ENCODE measurements at regions not wholly inside any gene's neighbourhood (a gene's known extent, or its start where the extent isn't known, plus 50 kb on each side); places are given as distances from the start of the nearest gene placed in this dataset.

GRCh38 chr11:71103266-71103665 is 149.1 kb downstream of the SHANK2 start:
- no peaks in the 10 kb centered on the region for H4K20me1 ChIP-seq (replicated peaks; ENCODE audit: control insufficient read depth, extremely low read depth, insufficient read depth, low read length)
- H3K4me3 ChIP-seq (replicated peaks in 1 of 3; ENCODE audit: insufficient read depth in 1 of 3, low read depth in 1 of 3, low read length in 3 of 3) = no peak overlapping the region
- DNase-seq (ENCODE audit: low read depth, low spot score) (no peak), FAIRE-seq (no peak)
- H2AFZ ChIP-seq (ENCODE audit: low read depth, low read length) = no peak overlapping the region
- TF ChIP-seq JUN (IDR thresholded peaks at IDR 0.05; ENCODE audit: borderline replicate concordance, insufficient read depth, insufficient read length, low read depth) (no peak), FOS (IDR thresholded peaks at IDR 0.05; ENCODE audit: borderline replicate concordance, insufficient read depth, low read length) (no peak), POLR2AphosphoS5 (IDR thresholded peaks at IDR 0.05; ENCODE audit: insufficient read depth, low read depth, low read length) (no peak), GATA2 (IDR thresholded peaks at IDR 0.05; ENCODE audit: insufficient read depth, insufficient read length, low read depth, low read length) (no peak)
- TF ChIP-seq, protein P1, sequence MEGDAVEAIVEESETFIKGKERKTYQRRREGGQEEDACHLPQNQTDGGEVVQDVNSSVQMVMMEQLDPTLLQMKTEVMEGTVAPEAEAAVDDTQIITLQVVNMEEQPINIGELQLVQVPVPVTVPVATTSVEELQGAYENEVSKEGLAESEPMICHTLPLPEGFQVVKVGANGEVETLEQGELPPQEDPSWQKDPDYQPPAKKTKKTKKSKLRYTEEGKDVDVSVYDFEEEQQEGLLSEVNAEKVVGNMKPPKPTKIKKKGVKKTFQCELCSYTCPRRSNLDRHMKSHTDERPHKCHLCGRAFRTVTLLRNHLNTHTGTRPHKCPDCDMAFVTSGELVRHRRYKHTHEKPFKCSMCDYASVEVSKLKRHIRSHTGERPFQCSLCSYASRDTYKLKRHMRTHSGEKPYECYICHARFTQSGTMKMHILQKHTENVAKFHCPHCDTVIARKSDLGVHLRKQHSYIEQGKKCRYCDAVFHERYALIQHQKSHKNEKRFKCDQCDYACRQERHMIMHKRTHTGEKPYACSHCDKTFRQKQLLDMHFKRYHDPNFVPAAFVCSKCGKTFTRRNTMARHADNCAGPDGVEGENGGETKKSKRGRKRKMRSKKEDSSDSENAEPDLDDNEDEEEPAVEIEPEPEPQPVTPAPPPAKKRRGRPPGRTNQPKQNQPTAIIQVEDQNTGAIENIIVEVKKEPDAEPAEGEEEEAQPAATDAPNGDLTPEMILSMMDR (IDR thresholded peaks at IDR 0.05; ENCODE audit: extremely low read depth in 1 of 2, insufficient read depth in 1 of 2, low read depth in 1 of 2, low read length in 2 of 2) = no peak
- no peak overlapping the region for H3K4me2 ChIP-seq (ENCODE audit: insufficient read depth, low read length)
- H3K27ac ChIP-seq (ENCODE audit: insufficient read depth, low read depth, low read length) = no peak overlapping the region
- H3K9me3 ChIP-seq (replicated peaks; ENCODE audit: control insufficient read depth, insufficient read depth, low read length) = no peaks in the 10 kb centered on the region
- H3K79me2 ChIP-seq (ENCODE audit: control insufficient read depth, insufficient read depth, low read length) = no peaks in the 10 kb centered on the region
- BruUV-seq (replicated peaks) = no TSS peak
- dilution Hi-C loops (cut with MboI; ENCODE audit: extremely low pct_ligation_motif_present, low sequenced_read_pairs) = no loop called here
- ChIA-PET CTCF (no interaction called here), POLR2A (no interaction called here)
- H3K9me1 ChIP-seq (replicated peaks; ENCODE audit: control insufficient read depth, extremely low read depth, insufficient read depth, low read length) = no peaks in the 10 kb centered on the region
- H3K36me3 ChIP-seq (ENCODE audit: control insufficient read depth in 2 of 2, extremely low read depth in 1 of 2, insufficient read depth in 2 of 2, low read length in 2 of 2) = no peaks in the 10 kb centered on the region
- H3K4me1 ChIP-seq (ENCODE audit: control insufficient read depth, extremely low read depth, insufficient read depth, low read length) = no peaks in the 10 kb centered on the region
- no peaks in the 10 kb centered on the region for H3K27me3 ChIP-seq (ENCODE audit: control insufficient read depth in 2 of 2, insufficient read depth in 2 of 2, low read length in 2 of 2)
- no peak overlapping the region for H3K9ac ChIP-seq (replicated peaks; ENCODE audit: extremely low read depth, insufficient read depth, low read length)
- intact Hi-C loops (cut with micrococcal nuclease) = no loop called here

Measured in endothelial cell of umbilical vein (primary cell).